NOMO-1 treated with dmso at 0.1 percent for 144 hours (cell line): ENCODE measurements at regions not wholly inside any gene's neighbourhood (a gene's known extent, or its start where the extent isn't known, plus 50 kb on each side); places are given as distances from the start of the nearest gene placed in this dataset.

ENCODE experiments used
- DNase-seq: peaks from one replicate; lab custom pipeline; 2025; ENCODE audit not compliant: unreplicated experiment; lab: John Stamatoyannopoulos, UW

GRCh38 chr10:130606001-130606405, 469.8 kb downstream of the GLRX3 start:
- DNase-seq, result no peak

- DNase-seq, result no peak
These were observed 471.2 kb downstream of the GLRX3 start for GRCh38 chr10:130607366-130607765.

GRCh38 chr10:130611239-130611638, 475.0 kb downstream of the GLRX3 start:
- no peak for DNase-seq

- DNase-seq, result no peak
These were observed 479.3 kb downstream of the GLRX3 start for GRCh38 chr10:130615457-130615856.

- DNase-seq, result no peak
These were observed 481.8 kb downstream of the GLRX3 start for GRCh38 chr10:130617985-130618384.

- DNase-seq, result no peak
These were observed 482.5 kb downstream of the GLRX3 start for GRCh38 chr10:130618647-130619046.

- DNase-seq, result no peak
These were observed 485.1 kb downstream of the GLRX3 start for GRCh38 chr10:130621231-130621775.

- DNase-seq, result no peak
These were observed 487.6 kb downstream of the GLRX3 start for GRCh38 chr10:130623680-130624267.

- no peak for DNase-seq
These were observed 491.3 kb downstream of the GLRX3 start for GRCh38 chr10:130627346-130628045.

- no peak for DNase-seq
These were observed 493.9 kb downstream of the GLRX3 start for GRCh38 chr10:130630135-130630534.

GRCh38 chr10:130631142-130632096, 495.2 kb downstream of the GLRX3 start:
- peak; percentile 82 for DNase-seq

- no peak for DNase-seq
These were observed 498.6 kb downstream of the GLRX3 start for GRCh38 chr10:130634816-130635215.

GRCh38 chr10:130635528-130635927, 499.3 kb downstream of the GLRX3 start:
- no peak for DNase-seq

- no peak for DNase-seq
These were observed 500.2 kb downstream of the GLRX3 start for GRCh38 chr10:130636313-130636930.

- no peak for DNase-seq
These were observed 501.0 kb downstream of the GLRX3 start for GRCh38 chr10:130637089-130637676.

- DNase-seq, result no peak
These were observed 502.8 kb downstream of the GLRX3 start for GRCh38 chr10:130638991-130639390.

GRCh38 chr10:130642926-130643325, 506.7 kb downstream of the GLRX3 start:
- no peak for DNase-seq

GRCh38 chr10:130647341-130647740, 511.1 kb downstream of the GLRX3 start:
- no peak for DNase-seq

GRCh38 chr10:130648807-130649206, 512.6 kb downstream of the GLRX3 start:
- DNase-seq, result no peak

- no peak for DNase-seq
These were observed 516.4 kb downstream of the GLRX3 start for GRCh38 chr10:130652544-130652943.
